Kidney (tissue), 13 donors: ENCODE measurements at regions not wholly inside any gene's neighbourhood (a gene's known extent, or its start where the extent isn't known, plus 50 kb on each side); places are given as distances from the start of the nearest gene placed in this dataset.
"Not testable (repeated sequence)": the region's sequence is repeated elsewhere in the genome, so short reads cannot be mapped to it uniquely, and the experiment has no call there.

Source experiments
- DNase-seq, 5 donors: peaks; one replicate each; pipeline ENCODE4 v3.0.0-alpha.2; 2013 to 2020
- FAIRE-seq: peaks from 2 replicates; lab custom pipeline; 2012; peaks lifted over from hg19 to GRCh38; lab: Jason Lieb, UNC
- H3K27ac ChIP-seq, 2 donors: one replicate each; pipeline ENCODE4 v1.7.0; 2013; ENCODE audit warnings: low read depth in 2 of 2, low read length in 2 of 2, inconsistent platforms in 1 of 2
- H3K27me3 ChIP-seq: one replicate; pipeline ENCODE4 v1.7.1; 2013; ENCODE audit warnings: low read length, inconsistent platforms; ENCODE audit not compliant: control insufficient read depth, insufficient read depth
- H3K36me3 ChIP-seq, 3 donors: one replicate each; pipeline versions ENCODE4 v1.7.0 to v1.7.1; 2013; ENCODE audit warnings: low read length in 3 of 3, control low read depth in 1 of 3, inconsistent platforms in 1 of 3; ENCODE audit not compliant: insufficient read depth in 3 of 3, control insufficient read depth in 2 of 3
- H3K4me1 ChIP-seq, 3 donors: one replicate each; pipeline versions ENCODE4 v1.7.0 to v1.7.1; 2013; ENCODE audit warnings: low read length in 3 of 3, inconsistent platforms in 1 of 3, low read depth in 1 of 3; ENCODE audit not compliant: control insufficient read depth in 2 of 3, insufficient read depth in 2 of 3
- H3K4me3 ChIP-seq, 3 donors: one replicate each; pipeline versions ENCODE4 v1.7.0 to v1.8.1; 2013; ENCODE audit warnings: low read length in 3 of 3, control low read depth in 1 of 3, inconsistent platforms in 1 of 3
- H3K9ac ChIP-seq, 3 donors: one replicate each; pipeline versions ENCODE4 v1.7.0 to v1.7.1; 2013; ENCODE audit warnings: low read length in 3 of 3, control low read depth in 1 of 3, inconsistent platforms in 1 of 3
- H3K9me3 ChIP-seq, 3 donors: one replicate each; pipeline versions ENCODE4 v1.7.0 to v1.7.1; 2013; ENCODE audit warnings: low read length in 3 of 3, control low read depth in 1 of 3, inconsistent platforms in 1 of 3; ENCODE audit not compliant: control insufficient read depth in 2 of 3, insufficient read depth in 1 of 3
- intact Hi-C: fragments of 100-400 bp; cut with DNase I; formaldehyde crosslinking; loops from one replicate; pipeline ENCODE4 v1.11.1; 2022
- TF ChIP-seq, protein P1 (sequence below): IDR thresholded peaks from 3 replicates; pipeline ENCODE4 v1.5.1; 2012; ENCODE audit warnings: mild to moderate bottlenecking, moderate library complexity, borderline replicate concordance; ENCODE audit not compliant: insufficient read depth; ENCODE audit errors: extremely low read depth
- donor health status: control.
- donor health status: control.
- donor health status: control.
- donor health status: control.
- donor health status: control.
- donor health status: DM: yes; HTN: yes; CAD: no.
- donor health status: Normal renal cell carcinoma (clear cell type).

GRCh38 chr10:81439445-81439844 is 435.5 kb upstream of the NRG3 start:
- no peaks in the 10 kb centered on the region for H3K4me1 ChIP-seq
- no peaks in the 10 kb centered on the region for H3K36me3 ChIP-seq
- intact Hi-C loops, result no loop called here
- TF ChIP-seq, protein P1, sequence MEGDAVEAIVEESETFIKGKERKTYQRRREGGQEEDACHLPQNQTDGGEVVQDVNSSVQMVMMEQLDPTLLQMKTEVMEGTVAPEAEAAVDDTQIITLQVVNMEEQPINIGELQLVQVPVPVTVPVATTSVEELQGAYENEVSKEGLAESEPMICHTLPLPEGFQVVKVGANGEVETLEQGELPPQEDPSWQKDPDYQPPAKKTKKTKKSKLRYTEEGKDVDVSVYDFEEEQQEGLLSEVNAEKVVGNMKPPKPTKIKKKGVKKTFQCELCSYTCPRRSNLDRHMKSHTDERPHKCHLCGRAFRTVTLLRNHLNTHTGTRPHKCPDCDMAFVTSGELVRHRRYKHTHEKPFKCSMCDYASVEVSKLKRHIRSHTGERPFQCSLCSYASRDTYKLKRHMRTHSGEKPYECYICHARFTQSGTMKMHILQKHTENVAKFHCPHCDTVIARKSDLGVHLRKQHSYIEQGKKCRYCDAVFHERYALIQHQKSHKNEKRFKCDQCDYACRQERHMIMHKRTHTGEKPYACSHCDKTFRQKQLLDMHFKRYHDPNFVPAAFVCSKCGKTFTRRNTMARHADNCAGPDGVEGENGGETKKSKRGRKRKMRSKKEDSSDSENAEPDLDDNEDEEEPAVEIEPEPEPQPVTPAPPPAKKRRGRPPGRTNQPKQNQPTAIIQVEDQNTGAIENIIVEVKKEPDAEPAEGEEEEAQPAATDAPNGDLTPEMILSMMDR, result no peak
- H3K9me3 ChIP-seq, result no peaks in the 10 kb centered on the region
- H3K9ac ChIP-seq, result no peak overlapping the region
- no peaks in the 10 kb centered on the region for H3K27me3 ChIP-seq
- H3K27ac ChIP-seq, result no peak overlapping the region
- no peak for DNase-seq
- H3K4me3 ChIP-seq, result no peak overlapping the region
- no peak for FAIRE-seq

DNA sequence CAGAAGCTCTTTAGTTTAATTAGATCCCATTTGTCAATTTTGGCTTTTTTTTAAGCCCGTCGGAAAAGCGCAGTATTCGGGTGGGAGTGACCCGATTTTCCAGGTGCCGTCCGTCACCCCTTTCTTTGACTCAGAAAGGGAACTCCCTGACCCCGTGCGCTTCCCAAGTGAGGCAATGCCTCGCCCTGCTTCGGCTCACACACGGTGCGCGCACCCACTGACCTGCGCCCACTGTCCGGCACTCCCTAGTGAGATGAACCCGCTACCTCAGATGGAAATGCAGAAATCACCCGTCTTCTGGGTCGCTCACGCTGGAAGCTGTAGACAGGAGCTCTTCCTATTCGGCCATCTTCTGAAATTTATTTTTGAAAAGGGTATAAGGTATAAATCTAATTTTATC is 433.4 kb upstream of the NRG3 start:
- H3K4me1 ChIP-seq, H3K9ac ChIP-seq, H3K27ac ChIP-seq, H3K27me3 ChIP-seq, intact Hi-C loops, FAIRE-seq, H3K36me3 ChIP-seq, H3K9me3 ChIP-seq, H3K4me3 ChIP-seq, DNase-seq: not testable (repeated sequence)

GRCh38 chr10:81444242-81444929 is 430.6 kb upstream of the NRG3 start:
- FAIRE-seq (no peak), DNase-seq (no peak)
- Histone ChIP-seq H3K4me1 (no peaks in the 10 kb centered on the region), H3K27ac (no peak overlapping the region), H3K9ac (no peak overlapping the region), H3K9me3 (peaks cover 0 to 2% (median 0%) of the 10 kb centered on the region in 3 donors), H3K4me3 (no peak overlapping the region), H3K27me3 (no peaks in the 10 kb centered on the region), H3K36me3 (no peaks in the 10 kb centered on the region)
- TF ChIP-seq, protein P1, result no peak
- intact Hi-C loops, result no loop called here

DNA sequence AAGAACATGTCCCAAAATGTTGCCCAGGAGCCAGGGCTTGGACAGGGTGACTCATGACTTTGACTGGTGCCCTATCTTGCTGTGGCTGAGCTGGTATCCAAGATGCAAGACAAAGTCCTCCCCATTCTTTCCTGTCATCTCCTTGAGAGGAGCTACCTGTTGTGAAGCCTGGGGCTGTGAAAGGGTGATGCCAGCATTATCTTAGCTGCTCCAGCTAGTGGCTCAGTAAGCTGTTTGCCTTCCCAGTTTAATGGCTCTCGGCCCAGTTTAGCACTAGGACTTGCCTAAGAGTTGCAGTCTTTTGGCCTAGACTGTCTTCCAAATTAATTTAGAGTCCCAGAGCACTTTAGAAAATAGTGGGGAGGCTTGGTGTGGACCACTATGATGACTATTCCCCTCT is 424.3 kb upstream of the NRG3 start:
- H3K4me3 ChIP-seq, result no peak overlapping the region
- no peaks in the 10 kb centered on the region for H3K4me1 ChIP-seq
- DNase-seq (no peak), FAIRE-seq (no peak)
- no peak overlapping the region for H3K9ac ChIP-seq
- no peak overlapping the region for H3K27ac ChIP-seq
- H3K27me3 ChIP-seq, result no peaks in the 10 kb centered on the region
- intact Hi-C loops, result no loop called here
- no peaks in the 10 kb centered on the region for H3K36me3 ChIP-seq
- H3K9me3 ChIP-seq, result peaks cover 0 to 2% (median 0%) of the 10 kb centered on the region in 3 donors
- TF ChIP-seq, protein P1, result no peak
